OCI-LY3 (cell line): ENCODE measurements at regions not wholly inside any gene's neighbourhood (a gene's known extent, or its start where the extent isn't known, plus 50 kb on each side); places are given as distances from the start of the nearest gene placed in this dataset.

Experiments
- H2AFZ ChIP-seq: fragments of 200-600, 300-600 bp; shearing (Covaris generic); 2 replicates; pipeline ENCODE4 v1.6.0; 2014; ENCODE audit warnings: antibody characterized with exemption, low read depth, low read length
- H3K27ac ChIP-seq: fragments of 200-600, 300-600 bp; sonication (generic); 2 replicates; pipeline ENCODE4 v1.5.1; 2014; ENCODE audit warnings: mild to moderate bottlenecking, low read length, moderate library complexity, mixed read lengths
- H3K27me3 ChIP-seq: fragments of 200-600, 300-600 bp; sonication (generic); 2 replicates; pipeline ENCODE4 v1.6.1; 2014; ENCODE audit warnings: low read depth, low read length, mixed read lengths
- H3K36me3 ChIP-seq: fragments of 200-600, 300-600 bp; sonication (generic); replicated peaks from 2 replicates; pipeline ENCODE3; 2014; ENCODE audit warnings: low read depth, low read length, mixed read lengths
- H3K4me1 ChIP-seq: fragments of 300-600, 200-600 bp; sonication (generic); 2 replicates; pipeline ENCODE4 v1.6.1; 2014; ENCODE audit warnings: low read length, mixed read lengths
- H3K4me2 ChIP-seq: fragments of 200-600, 300-600 bp; sonication (generic); 2 replicates; pipeline ENCODE4 v1.6.1; 2014; ENCODE audit warnings: low read length, mixed read lengths
- H3K4me3 ChIP-seq: fragments of 300-600, 200-600 bp; sonication (generic); 2 replicates; pipeline ENCODE4 v1.5.1; 2014; ENCODE audit warnings: antibody characterized with exemption, mild to moderate bottlenecking, low read length, moderate library complexity
- H3K79me2 ChIP-seq: fragments of 300-600, 200-600 bp; shearing (Covaris generic); 2 replicates; pipeline ENCODE4 v1.6.1; 2014; ENCODE audit warnings: mild to moderate bottlenecking, low read length, mixed read lengths
- H3K9ac ChIP-seq: fragments of 300-600, 200-600 bp; shearing (Covaris generic); 2 replicates; pipeline ENCODE4 v1.6.0; 2014; ENCODE audit warnings: mild to moderate bottlenecking, low read length, moderate library complexity
- H3K9me3 ChIP-seq: fragments of 200-600, 300-600 bp; shearing (Covaris generic); 2 replicates; pipeline ENCODE4 v1.6.1; 2014; ENCODE audit warnings: low read length, mixed read lengths; ENCODE audit not compliant: insufficient read depth
- H4K20me1 ChIP-seq: fragments of 200-600, 300-600 bp; sonication (generic); 2 replicates; pipeline ENCODE4 v1.6.1; 2016; ENCODE audit warnings: low read length, mixed read lengths; ENCODE audit not compliant: insufficient read depth
- EZH2phosphoT487 ChIP-seq: fragments of 200-600 bp; shearing (Covaris generic); IDR thresholded peaks from 2 replicates; pipeline ENCODE4 v1.6.1; 2018; ENCODE audit warnings: antibody characterized with exemption, mixed run types, low read depth
- TF ChIP-seq, protein P1 (sequence below): fragments of 200-600, 300-600 bp; sonication (generic); IDR thresholded peaks from 2 replicates; pipeline ENCODE4 v1.5.1; 2014; ENCODE audit warnings: antibody characterized with exemption, low read length, low read depth

DNA sequence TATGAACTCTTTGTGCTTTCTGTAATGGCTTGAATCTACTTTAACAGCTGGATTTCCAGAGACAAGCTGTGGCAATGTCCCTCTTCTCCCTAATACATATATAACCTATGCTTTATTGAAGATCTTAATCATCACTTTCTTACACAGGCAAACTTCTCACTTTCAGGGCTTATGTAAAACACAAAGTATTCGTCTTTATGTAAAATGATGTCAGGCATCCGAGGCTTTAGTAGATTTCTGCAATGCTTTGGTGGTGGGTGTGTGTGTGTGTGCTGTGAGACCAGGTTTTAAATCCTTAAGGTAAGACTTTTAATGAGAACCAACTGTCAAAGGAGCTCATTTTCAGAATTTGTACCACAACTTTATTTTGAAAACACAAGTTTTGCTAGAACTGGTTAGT lies 70.0 kb upstream of the HMGA2 start:
- no peak overlapping the region for H3K27ac ChIP-seq
- H3K36me3 ChIP-seq, result no peaks in the 10 kb centered on the region
- no peak overlapping the region for H3K4me3 ChIP-seq
- TF ChIP-seq EZH2phosphoT487, result no peak
- TF ChIP-seq, protein P1, sequence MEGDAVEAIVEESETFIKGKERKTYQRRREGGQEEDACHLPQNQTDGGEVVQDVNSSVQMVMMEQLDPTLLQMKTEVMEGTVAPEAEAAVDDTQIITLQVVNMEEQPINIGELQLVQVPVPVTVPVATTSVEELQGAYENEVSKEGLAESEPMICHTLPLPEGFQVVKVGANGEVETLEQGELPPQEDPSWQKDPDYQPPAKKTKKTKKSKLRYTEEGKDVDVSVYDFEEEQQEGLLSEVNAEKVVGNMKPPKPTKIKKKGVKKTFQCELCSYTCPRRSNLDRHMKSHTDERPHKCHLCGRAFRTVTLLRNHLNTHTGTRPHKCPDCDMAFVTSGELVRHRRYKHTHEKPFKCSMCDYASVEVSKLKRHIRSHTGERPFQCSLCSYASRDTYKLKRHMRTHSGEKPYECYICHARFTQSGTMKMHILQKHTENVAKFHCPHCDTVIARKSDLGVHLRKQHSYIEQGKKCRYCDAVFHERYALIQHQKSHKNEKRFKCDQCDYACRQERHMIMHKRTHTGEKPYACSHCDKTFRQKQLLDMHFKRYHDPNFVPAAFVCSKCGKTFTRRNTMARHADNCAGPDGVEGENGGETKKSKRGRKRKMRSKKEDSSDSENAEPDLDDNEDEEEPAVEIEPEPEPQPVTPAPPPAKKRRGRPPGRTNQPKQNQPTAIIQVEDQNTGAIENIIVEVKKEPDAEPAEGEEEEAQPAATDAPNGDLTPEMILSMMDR, result no peak
- no peak overlapping the region for H2AFZ ChIP-seq
- H3K4me1 ChIP-seq, result peaks cover 23% of the 10 kb centered on the region
- H3K9ac ChIP-seq, result no peak overlapping the region
- H4K20me1 ChIP-seq, result 0 out of 2 replicates have a peak, but pooled peaks cover 4% of the 10 kb centered on the region
- no peaks in the 10 kb centered on the region for H3K79me2 ChIP-seq
- no peaks in the 10 kb centered on the region for H3K9me3 ChIP-seq
- no peak overlapping the region for H3K4me2 ChIP-seq
- peaks cover 52% of the 10 kb centered on the region for H3K27me3 ChIP-seq

DNA sequence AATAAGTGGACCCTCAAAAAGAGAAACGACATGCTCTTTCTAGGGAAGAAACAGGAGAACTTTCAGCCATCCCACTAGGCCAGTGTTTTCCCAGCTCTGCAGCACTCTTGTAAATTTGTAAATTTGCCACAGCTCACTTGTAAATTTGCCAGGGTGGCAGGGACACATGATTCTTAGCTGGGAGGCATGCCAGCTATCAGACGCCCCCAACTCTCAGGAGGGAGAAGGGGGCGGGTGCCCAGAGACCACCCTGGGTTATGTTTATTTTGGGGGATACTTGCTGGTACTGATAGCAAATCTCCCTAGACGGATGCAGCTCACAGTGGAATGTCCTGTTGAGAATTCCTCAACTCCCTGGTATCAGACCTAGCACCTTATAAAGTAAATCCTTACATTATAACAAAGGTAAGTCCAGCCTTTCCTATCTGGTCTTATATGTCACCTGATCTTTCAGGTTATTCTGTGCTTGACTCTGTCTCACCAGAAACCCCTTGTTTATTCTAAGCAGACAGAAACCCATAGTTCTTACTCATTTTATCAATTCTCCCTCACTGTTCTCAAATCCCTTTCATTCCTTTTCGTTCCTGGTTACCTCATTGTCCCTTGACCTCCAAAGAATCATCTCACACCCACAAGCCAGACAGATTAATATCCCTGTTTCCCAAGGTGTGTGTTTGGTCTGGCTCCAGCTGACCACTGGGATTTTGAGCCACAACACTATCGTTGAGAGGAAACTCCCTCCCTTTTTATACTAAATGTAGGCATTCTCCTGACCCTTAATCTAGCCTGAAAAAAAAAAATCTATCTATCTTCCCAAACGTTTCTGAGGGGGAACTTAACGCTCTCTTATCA lies 69.3 kb upstream of the HMGA2 start:
- Histone ChIP-seq H3K27me3 (peaks cover 58% of the 10 kb centered on the region), H3K9me3 (no peaks in the 10 kb centered on the region), H3K4me3 (no peak overlapping the region), H3K27ac (no peak overlapping the region), H3K9ac (no peak overlapping the region), H3K36me3 (no peaks in the 10 kb centered on the region), H3K4me2 (no peak overlapping the region), H2AFZ (no peak overlapping the region), H3K79me2 (no peaks in the 10 kb centered on the region), H4K20me1 (0 out of 2 replicates have a peak, but pooled peaks cover 4% of the 10 kb centered on the region), H3K4me1 (peaks cover 23% of the 10 kb centered on the region)
- TF ChIP-seq EZH2phosphoT487, result no peak
- TF ChIP-seq, protein P1, result no peak

DNA sequence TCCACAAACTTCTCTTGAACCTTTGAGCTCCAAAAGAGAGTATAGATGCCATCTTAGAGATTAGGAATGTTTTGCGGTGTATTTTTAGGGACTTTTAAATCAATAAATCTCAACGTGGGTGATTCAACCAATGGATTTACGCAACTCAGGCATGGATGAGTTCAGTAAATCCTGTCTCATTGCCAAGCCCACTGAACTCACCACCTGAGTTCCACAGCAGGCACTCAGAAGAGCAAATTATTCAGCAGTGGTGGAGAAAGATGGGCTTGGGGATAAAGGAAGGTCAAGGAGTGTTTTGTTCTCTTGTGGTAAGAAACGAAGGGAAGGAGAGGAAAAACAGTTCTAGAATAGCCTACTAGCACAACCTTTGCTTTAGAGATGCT lies 68.7 kb upstream of the HMGA2 start:
- H2AFZ ChIP-seq, result no peak overlapping the region
- H3K4me3 ChIP-seq, result no peak overlapping the region
- H3K4me1 ChIP-seq, result peaks cover 23% of the 10 kb centered on the region
- peaks cover 64% of the 10 kb centered on the region for H3K27me3 ChIP-seq
- no peak overlapping the region for H3K27ac ChIP-seq
- no peak overlapping the region for H3K4me2 ChIP-seq
- TF ChIP-seq, protein P1, result no peak
- TF ChIP-seq EZH2phosphoT487, result no peak
- 0 out of 2 replicates have a peak, but pooled peaks cover 4% of the 10 kb centered on the region for H4K20me1 ChIP-seq
- H3K9ac ChIP-seq, result no peak overlapping the region
- no peaks in the 10 kb centered on the region for H3K36me3 ChIP-seq
- H3K79me2 ChIP-seq, result no peaks in the 10 kb centered on the region
- no peaks in the 10 kb centered on the region for H3K9me3 ChIP-seq

DNA sequence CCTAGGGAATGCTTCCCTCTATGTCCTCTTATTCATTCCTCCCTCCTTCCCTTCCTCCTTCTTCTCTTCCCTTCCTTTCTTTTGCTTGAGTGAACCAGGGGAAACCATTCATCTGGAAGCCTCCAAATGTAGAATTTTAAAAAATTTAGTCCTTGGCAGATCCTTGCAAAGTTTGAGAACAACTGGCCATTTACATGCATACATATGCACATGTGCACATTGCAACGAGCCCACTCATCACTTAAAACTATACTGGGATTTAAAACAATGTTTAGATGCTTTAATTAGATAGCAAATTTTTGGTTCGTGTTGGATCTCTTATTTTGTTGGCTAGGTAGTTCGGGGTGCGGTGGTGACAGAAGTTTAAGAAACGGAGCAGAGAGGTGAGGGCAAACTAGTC lies 68.0 kb upstream of the HMGA2 start:
- no peaks in the 10 kb centered on the region for H3K79me2 ChIP-seq
- peak overlapping the region; percentile 8; the same call in 1 of the 2 replicates for H3K4me3 ChIP-seq
- H3K9ac ChIP-seq, result no peak overlapping the region
- no peaks in the 10 kb centered on the region for H3K9me3 ChIP-seq
- H3K4me1 ChIP-seq, result peaks cover 23% of the 10 kb centered on the region
- H3K36me3 ChIP-seq, result no peaks in the 10 kb centered on the region
- H3K4me2 ChIP-seq, result peak overlapping the region; percentile 50
- no peak overlapping the region for H3K27ac ChIP-seq
- TF ChIP-seq, protein P1, result no peak
- no peak for TF ChIP-seq EZH2phosphoT487
- no peak overlapping the region for H2AFZ ChIP-seq
- H4K20me1 ChIP-seq, result 0 out of 2 replicates have a peak, but pooled peaks cover 4% of the 10 kb centered on the region
- peaks cover 65% of the 10 kb centered on the region for H3K27me3 ChIP-seq
